Testis (tissue), 2 donors: ENCODE measurements at regions not wholly inside any gene's neighbourhood (a gene's known extent, or its start where the extent isn't known, plus 50 kb on each side); places are given as distances from the start of the nearest gene placed in this dataset.

Experiments
- CTCF ChIP-seq, 3 experiments: fragments of 450-650 bp in 2 of 3; fragments of 200-600 bp in 1 of 3; sonication (generic) in 1 of 3; IDR thresholded peaks; one replicate each; pipeline ENCODE4 v1.5.1; 2016 to 2019; ENCODE audit warnings: antibody characterized with exemption in 3 of 3, mild to moderate bottlenecking in 2 of 3, moderate library complexity in 1 of 3
- POLR2A ChIP-seq: fragments of 450-650 bp; IDR thresholded peaks from one replicate; pipeline ENCODE4 v1.6.1; 2017; ENCODE audit warnings: antibody characterized with exemption, mild to moderate bottlenecking, moderate library complexity

GRCh38 chr16:76661691-76662235, 384.6 kb downstream of the CNTNAP4 start:
- no peak for TF ChIP-seq CTCF (IDR thresholded peaks at IDR 0.05)
- TF ChIP-seq POLR2A = no peak
